ENCODE measurements at regions not wholly inside any gene's neighbourhood (a gene's known extent, or its start where the extent isn't known, plus 50 kb on each side); places are given as distances from the start of the nearest gene placed in this dataset.

DNA sequence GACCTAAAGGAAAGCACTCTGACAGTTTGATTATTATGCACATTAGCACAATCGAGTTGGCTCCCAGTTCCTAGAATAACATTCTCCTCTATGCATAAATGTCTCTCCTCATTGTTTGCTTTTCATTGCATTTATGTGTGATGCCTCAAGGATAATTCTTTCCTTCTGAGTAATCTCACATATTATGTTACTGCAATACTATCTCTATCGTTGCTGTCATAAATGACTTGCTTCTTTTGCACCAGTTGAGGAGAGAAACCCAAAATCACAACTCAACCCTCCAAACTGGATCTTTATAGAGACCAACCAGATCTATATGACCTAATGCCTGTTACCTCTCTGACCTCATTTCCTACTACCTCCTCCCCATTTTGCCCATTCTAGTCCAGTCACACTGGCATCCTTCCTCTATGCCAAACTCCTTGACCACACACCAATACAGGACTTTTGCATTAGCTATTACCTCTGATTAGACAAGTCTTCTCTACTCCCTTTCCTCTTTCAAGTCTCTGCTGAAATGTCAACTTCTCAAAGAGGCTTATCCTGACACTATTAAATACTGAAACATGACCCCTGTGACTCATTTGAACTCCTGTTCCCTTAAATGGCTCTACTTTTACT lies 1026.0 kb downstream of the TUSC7 start:
- no peak for TF ChIP-seq SIN3A (IDR thresholded peaks at IDR 0.05; ENCODE audit: borderline replicate concordance, insufficient read depth, low read length)
- no peak for TF ChIP-seq TAF1 (IDR thresholded peaks at IDR 0.05; ENCODE audit: borderline replicate concordance, insufficient read depth, low read length)
- no peak for TF ChIP-seq POLR2AphosphoS5 (IDR thresholded peaks at IDR 0.05; ENCODE audit: low read depth, low read length)
- no peak for TF ChIP-seq FOXP2 (optimal IDR thresholded peaks at IDR 0.05; ENCODE audit: borderline replicate concordance, extremely low read depth, extremely low read length, insufficient read depth)
- TF ChIP-seq, protein P1, sequence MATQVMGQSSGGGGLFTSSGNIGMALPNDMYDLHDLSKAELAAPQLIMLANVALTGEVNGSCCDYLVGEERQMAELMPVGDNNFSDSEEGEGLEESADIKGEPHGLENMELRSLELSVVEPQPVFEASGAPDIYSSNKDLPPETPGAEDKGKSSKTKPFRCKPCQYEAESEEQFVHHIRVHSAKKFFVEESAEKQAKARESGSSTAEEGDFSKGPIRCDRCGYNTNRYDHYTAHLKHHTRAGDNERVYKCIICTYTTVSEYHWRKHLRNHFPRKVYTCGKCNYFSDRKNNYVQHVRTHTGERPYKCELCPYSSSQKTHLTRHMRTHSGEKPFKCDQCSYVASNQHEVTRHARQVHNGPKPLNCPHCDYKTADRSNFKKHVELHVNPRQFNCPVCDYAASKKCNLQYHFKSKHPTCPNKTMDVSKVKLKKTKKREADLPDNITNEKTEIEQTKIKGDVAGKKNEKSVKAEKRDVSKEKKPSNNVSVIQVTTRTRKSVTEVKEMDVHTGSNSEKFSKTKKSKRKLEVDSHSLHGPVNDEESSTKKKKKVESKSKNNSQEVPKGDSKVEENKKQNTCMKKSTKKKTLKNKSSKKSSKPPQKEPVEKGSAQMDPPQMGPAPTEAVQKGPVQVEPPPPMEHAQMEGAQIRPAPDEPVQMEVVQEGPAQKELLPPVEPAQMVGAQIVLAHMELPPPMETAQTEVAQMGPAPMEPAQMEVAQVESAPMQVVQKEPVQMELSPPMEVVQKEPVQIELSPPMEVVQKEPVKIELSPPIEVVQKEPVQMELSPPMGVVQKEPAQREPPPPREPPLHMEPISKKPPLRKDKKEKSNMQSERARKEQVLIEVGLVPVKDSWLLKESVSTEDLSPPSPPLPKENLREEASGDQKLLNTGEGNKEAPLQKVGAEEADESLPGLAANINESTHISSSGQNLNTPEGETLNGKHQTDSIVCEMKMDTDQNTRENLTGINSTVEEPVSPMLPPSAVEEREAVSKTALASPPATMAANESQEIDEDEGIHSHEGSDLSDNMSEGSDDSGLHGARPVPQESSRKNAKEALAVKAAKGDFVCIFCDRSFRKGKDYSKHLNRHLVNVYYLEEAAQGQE (IDR thresholded peaks at IDR 0.05; ENCODE audit: insufficient read depth in 1 of 2, low read depth in 2 of 2, low read length in 2 of 2), result no peak

GRCh38 chr3:117736846-117737245 lies 1027.3 kb downstream of the TUSC7 start:
- TF ChIP-seq, protein P1 (IDR thresholded peaks at IDR 0.05; ENCODE audit: insufficient read depth in 1 of 2, low read depth in 2 of 2, low read length in 2 of 2), result no peak
- TF ChIP-seq SIN3A (IDR thresholded peaks at IDR 0.05; ENCODE audit: borderline replicate concordance, insufficient read depth, low read length) (no peak), FOXP2 (optimal IDR thresholded peaks at IDR 0.05; ENCODE audit: borderline replicate concordance, extremely low read depth, extremely low read length, insufficient read depth) (no peak), TAF1 (IDR thresholded peaks at IDR 0.05; ENCODE audit: borderline replicate concordance, insufficient read depth, low read length) (no peak), POLR2AphosphoS5 (IDR thresholded peaks at IDR 0.05; ENCODE audit: low read depth, low read length) (no peak)

DNA sequence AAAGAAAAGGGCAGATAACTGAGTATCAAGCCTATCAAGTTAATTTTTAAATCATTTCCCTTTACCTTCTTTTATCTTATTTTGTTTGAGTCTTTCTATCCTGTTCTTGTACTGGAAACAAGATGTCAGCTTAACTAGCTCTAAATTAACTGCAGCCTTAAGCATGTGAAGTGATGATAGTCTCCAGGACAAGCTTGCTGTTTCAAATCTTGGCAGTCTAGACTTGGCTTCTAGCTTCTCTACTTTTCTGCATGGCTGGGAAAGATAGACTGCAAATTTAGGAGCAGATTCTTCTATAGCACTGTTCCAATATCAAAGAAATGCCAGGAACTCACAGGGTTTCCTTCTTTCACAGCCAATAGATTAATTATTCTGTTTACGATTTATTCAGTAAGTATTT lies 1034.4 kb downstream of the TUSC7 start:
- TF ChIP-seq, protein P1 (IDR thresholded peaks at IDR 0.05; ENCODE audit: insufficient read depth in 1 of 2, low read depth in 2 of 2, low read length in 2 of 2), result no peak
- TF ChIP-seq POLR2AphosphoS5 (IDR thresholded peaks at IDR 0.05; ENCODE audit: low read depth, low read length), result no peak
- no peak for TF ChIP-seq FOXP2 (optimal IDR thresholded peaks at IDR 0.05; ENCODE audit: borderline replicate concordance, extremely low read depth, extremely low read length, insufficient read depth)
- no peak for TF ChIP-seq SIN3A (IDR thresholded peaks at IDR 0.05; ENCODE audit: borderline replicate concordance, insufficient read depth, low read length)
- no peak for TF ChIP-seq TAF1 (IDR thresholded peaks at IDR 0.05; ENCODE audit: borderline replicate concordance, insufficient read depth, low read length)

DNA sequence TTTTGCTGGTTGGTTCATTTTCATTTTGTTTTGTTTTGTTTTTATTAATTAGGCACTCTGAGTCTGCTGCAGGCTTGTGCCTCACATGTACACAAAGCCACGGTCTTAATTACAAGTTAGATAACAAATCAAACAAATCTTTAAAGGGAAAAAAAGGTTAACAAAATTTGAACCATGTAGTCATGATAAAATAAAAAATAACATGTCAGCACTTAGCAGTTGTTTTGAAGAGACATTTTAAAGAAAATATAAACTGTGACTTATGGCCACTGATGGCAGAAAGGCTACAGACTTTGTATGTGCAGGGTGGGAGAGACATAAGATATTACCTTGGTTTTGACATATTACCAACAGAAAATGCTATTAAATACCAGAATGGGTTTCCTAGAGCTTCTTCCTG lies 1035.4 kb downstream of the TUSC7 start:
- no peak for TF ChIP-seq POLR2AphosphoS5 (IDR thresholded peaks at IDR 0.05; ENCODE audit: low read depth, low read length)
- TF ChIP-seq, protein P1 (IDR thresholded peaks at IDR 0.05; ENCODE audit: insufficient read depth in 1 of 2, low read depth in 2 of 2, low read length in 2 of 2), result no peak

DNA sequence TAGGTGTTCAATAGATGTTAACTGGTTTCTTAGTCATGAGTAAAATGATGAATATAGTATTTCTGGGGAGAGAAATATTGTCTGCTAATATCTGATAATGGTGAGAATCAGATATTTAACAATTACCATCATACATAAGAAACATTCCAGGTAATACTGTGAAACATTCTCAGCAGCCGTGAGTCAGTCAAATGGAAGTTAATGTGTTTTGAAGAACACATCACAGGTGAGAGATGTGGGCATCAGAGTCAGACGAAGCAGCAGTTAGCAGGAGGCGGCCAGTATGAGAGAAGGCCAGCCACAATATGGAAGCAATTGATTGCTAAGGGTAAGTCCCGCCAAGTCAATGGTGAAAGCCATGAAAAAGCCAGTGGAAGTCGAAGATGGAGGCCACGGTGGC lies 1035.9 kb downstream of the TUSC7 start:
- TF ChIP-seq SIN3A (IDR thresholded peaks at IDR 0.05; ENCODE audit: borderline replicate concordance, insufficient read depth, low read length) (no peak), TAF1 (IDR thresholded peaks at IDR 0.05; ENCODE audit: borderline replicate concordance, insufficient read depth, low read length) (no peak), FOXP2 (optimal IDR thresholded peaks at IDR 0.05; ENCODE audit: borderline replicate concordance, extremely low read depth, extremely low read length, insufficient read depth) (no peak), POLR2AphosphoS5 (IDR thresholded peaks at IDR 0.05; ENCODE audit: low read depth, low read length) (no peak)
- TF ChIP-seq, protein P1 (IDR thresholded peaks at IDR 0.05; ENCODE audit: insufficient read depth in 1 of 2, low read depth in 2 of 2, low read length in 2 of 2), result no peak

Data from PFSK-1 (cell line).